Activated CD4-positive, alpha-beta T cell treated with anti-CD3 and anti-CD28 coated beads, Interleukin-2, Interleukin-6, amounts not matched to agents 100 ng/mL and 50 ng/mL, durations not matched to agents 16 hours and 8 hours (primary cell): ENCODE measurements at regions not wholly inside any gene's neighbourhood (a gene's known extent, or its start where the extent isn't known, plus 50 kb on each side); places are given as distances from the start of the nearest gene placed in this dataset.

ENCODE experiments used
- DNase-seq: peaks from one replicate; pipeline ENCODE4 v3.0.0-alpha.2; 2020

GRCh38 chr2:150156415-150156814 is 331.1 kb downstream of the RND3 start:
- no peak for DNase-seq

DNA sequence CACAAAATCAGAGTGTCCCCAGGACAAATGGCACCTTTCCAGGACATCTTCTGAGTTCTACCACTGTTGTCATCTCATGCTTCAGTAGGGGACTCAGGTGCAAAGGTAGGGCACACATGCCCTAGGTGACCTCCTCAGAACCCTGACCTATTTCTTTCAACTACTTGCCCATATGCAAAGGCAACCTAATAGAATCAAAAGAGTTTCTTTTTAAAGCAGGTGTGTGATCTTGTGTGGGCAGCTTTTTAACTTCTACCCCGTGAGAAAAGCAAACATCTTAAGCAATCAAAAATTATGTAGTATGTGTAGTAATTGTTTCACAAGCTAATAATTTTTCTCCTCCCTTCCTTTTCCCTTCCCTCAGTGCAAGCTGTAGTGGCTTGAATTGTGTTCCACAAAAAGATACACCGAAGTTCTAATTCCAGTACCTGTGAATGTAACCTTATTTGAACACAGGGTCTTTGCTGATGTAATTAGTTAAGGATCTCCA is 333.1 kb downstream of the RND3 start:
- no peak for DNase-seq

DNA sequence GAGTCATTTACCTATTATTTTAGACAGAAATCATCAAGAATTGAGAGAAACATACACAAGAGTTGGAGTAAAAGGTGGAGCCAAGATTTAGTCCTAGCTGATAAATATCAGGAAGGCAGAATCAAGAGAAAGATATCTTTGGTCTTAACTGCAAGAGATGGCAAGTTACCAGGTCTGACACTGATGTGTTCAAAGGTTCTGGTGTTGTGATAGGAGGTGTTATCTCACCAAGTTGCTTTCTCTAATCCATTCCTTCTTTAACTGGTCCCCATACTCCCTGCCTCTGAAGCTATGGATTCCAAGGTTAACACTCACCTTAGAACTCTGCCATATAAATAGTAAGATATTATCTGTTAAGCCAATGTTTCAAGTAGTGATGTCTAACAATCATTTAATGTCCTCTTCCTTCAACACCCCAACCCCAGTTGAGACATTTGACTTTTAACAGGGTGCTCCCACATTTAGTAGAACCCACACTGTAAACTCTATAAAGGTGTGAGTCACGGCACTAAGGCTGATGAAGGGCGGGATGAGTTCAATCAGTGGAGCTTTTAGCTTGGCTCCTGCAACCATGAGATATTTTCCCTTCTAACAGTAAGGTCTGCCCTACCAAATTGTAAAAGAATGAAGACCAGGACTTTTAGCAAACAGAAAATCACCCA is 333.7 kb downstream of the RND3 start:
- no peak for DNase-seq

DNA sequence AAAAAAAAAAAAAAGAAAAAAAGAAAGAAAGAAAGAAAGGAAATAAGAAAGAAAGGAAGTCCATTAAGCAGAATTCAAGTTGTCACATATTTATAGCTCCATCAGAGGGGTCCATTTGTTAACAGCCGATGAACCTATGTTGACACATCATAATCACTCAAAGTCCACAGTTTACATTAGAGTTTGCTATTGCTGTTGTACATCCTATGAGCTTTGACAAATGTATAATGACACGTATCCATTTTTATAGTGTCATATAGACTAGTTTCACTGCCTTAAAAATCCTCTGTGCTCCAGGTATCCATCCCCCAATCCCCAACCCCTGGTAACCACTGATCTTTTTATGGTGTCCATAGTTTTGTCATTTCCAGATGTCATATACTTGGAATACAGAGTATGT is 335.2 kb downstream of the RND3 start:
- no peak for DNase-seq

DNA sequence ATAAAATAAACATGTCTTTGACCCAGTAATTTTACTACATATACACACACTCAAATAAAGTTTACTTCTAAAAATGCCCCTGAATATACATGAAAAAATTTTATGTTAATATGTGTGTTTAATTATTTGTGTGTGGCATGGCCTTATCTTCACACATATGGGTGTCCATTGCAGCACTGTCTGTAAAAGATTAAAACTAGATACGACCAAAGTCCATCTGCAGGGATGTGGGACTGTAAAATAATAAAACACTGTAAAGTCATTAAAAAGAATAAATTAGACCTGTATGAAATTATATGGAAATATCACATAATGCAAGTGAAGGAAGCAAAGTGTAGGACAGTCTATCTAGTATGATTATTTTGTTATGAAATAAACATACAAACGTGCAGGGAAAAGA is 337.3 kb downstream of the RND3 start:
- DNase-seq: no peak

GRCh38 chr2:150147889-150148683 is 339.4 kb downstream of the RND3 start:
- no peak for DNase-seq

DNA sequence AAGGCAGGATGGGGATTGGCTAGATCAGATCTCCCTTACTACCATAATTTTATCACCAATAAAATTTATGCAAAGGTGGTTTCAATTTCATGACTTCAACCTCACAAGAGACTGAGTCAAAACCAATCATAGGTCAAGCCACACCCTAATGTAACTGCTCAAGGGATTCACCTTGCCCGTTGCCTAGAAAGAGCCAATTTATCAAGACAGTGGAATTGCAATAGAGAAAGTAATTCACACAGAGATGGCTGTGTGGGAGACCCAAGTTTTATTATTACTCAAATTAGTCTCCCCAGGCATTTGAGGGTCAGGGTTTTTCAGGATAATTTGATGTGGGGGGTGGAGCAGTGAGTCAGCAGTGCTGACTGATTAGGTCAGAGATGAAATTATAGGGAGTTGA is 340.6 kb downstream of the RND3 start:
- no peak for DNase-seq

DNA sequence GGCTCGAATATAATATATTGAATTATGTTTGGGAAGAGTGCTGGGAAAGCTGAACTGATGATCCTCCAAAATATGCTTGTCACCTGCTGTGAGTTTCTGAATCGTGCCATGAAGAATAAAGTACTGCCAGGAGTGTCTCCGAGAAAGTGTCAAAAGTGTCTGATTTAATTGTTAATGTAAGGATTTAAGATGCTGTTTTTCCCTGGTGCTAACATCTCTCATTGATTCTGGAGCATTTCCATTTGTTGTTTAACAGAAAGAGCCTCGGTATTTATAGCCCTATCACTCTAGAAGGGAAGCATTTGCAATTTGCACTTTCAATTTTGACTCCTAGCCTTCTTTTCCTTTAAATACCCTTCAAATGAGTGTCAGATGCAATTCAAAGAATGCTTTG is 342.2 kb downstream of the RND3 start:
- no peak for DNase-seq

DNA sequence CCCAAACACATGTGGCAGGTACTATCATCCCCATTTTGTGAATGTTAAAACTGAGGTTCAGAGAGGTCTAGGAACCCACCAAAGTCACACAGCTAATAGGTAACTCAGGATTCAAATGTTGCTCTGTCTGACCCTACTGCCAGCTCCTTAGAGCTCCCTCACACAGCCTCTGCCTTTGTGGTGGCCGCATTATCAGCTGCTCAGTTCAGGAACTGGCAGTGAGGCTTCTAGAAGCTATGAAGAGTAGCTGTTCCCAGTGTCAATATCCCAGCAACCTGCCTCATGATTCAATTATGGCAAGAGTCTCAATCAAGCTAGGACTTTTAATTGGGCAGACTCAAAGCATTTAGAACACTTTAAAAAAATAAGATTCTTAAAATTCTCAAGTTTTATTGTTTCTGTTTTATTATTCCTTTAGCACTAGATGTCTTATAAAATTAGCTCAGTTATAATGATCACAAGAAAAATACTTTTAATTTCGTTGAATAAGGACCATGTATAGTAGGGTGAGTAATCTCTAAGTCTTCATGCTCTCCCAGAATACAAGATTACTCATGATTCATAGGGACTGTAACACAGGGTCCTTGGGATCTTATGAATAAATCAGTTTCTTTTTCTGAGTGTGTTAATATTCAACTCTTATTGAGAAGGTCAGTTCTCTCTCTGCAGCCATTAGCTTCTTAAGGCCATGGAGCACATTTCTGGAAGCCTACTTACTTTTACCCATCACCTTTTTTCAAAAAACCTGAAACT is 342.7 kb downstream of the RND3 start:
- DNase-seq: no peak

DNA sequence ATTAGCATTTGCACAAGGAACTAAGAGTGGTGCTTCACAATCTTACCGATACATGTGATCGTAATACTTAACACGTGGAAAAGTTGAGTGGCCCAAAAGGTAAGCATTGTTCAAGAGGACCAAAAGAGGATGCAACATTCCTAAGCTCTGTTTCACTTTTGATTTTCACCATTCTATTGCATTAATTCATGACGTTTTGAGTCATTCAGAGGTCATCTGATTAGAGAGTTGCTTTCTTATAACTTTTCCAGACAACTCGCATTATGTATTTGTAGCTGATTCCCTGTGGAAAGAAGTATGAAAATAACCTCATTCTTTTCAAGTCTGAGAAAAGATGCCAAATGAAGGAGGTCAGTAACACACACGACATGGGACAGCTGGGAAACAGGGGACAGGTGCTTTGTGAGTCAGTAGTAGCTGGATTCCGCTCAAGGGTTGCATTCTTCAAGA is 344.4 kb downstream of the RND3 start:
- DNase-seq: no peak

GRCh38 chr2:150142561-150142960 is 344.9 kb downstream of the RND3 start:
- DNase-seq: no peak

- DNase-seq: no peak
These were observed 346.1 kb downstream of the RND3 start for GRCh38 chr2:150141226-150142001.

DNA sequence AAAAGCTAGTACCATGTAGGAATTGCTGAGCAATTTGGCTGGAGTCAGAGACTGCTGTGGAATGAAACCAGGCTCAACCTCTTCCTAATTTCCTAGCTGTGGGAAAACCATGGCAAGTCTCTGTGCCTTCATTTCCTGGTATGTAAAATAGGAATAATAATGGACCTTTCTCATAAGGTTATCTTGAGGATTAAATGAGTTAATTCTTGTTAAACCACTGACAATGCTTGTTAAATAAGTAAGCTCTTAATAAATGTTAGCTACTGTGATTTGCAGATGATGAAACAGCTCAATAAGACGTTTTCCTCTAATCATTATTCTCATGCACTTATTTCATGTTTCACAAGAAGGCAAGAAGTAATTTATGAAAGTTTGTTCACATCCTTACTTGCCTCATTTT is 346.7 kb downstream of the RND3 start:
- no peak for DNase-seq

DNA sequence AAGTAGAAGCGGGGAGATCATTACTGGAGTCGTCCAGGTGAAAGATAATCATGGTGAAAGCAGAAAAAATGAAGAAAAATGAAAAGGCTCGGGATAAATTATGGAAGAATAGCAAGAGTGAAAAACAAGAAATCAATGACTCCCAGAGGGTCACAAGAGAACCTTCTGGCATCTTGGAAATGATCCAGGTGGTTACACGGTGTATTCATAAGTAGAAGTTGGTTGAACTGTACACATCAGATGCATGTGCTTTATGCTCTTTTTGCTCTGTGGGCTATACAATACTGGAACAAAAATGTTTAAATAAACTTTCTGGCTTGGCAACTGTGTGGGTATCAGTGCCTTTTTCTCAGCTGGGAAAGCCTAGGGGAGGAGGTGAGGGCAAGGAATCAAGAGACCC is 348.9 kb downstream of the RND3 start:
- DNase-seq: no peak

DNA sequence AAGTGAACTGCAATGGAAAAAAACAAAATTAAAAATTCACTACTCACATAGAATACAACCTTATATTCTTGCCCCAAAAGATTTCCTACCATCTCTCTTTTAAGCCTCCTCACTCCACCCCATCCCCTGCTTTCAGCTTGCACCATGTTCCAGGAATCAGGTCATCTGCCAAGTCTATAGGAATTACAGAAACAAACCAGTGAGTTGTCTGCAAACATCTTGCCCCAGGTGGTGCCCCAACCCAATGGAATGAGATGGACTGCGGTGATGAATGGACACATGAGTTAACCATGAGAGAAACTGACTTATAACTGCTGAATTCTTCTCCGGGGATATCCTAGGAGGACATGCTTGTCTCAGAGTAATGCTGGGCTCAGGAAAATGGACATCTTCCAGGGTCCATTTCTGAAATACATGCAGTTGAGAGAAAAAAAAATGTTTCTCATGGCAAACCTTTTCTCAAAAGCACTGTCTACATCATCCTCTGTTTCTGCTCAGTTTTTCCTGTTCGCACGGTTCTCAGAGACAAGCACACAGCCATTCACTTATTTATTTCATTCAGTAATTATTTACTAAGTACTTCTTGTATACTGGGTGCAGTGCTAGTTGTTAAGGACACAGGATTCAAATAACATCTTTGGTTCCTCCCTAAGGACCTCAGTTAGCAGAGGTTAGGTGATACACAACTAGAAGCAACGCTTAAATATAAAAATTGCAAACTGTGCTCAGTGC is 350.0 kb downstream of the RND3 start:
- no peak for DNase-seq

- no peak for DNase-seq
These were observed 350.6 kb downstream of the RND3 start for GRCh38 chr2:150136893-150137292.

DNA sequence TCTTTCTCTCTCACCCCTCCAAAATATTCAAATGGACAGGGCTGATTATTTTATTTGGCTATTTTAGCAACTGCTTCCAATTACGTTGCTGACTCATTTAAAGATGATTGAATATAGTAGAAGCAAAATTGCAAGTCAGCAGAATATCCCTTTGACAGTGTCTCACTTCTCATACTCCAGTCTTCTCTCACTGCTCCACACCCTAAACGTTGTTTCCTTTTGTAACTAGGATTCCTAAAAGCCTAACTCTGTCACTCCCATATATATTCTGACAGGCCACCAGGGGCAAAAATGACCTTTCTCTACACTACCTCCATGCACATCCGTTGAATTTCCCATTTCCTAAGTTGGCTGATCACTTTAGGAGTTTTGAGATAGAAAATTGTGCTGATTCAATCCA is 351.1 kb downstream of the RND3 start:
- no peak for DNase-seq

GRCh38 chr2:150135223-150135883 is 352.1 kb downstream of the RND3 start:
- DNase-seq: no peak

GRCh38 chr2:150134223-150134857 is 353.1 kb downstream of the RND3 start:
- no peak for DNase-seq

- peak; percentile 61 for DNase-seq
These were observed 353.8 kb downstream of the RND3 start for GRCh38 chr2:150133623-150134022.
